ENCODE measurements at regions not wholly inside any gene's neighbourhood (a gene's known extent, or its start where the extent isn't known, plus 50 kb on each side); places are given as distances from the start of the nearest gene placed in this dataset.

DNA sequence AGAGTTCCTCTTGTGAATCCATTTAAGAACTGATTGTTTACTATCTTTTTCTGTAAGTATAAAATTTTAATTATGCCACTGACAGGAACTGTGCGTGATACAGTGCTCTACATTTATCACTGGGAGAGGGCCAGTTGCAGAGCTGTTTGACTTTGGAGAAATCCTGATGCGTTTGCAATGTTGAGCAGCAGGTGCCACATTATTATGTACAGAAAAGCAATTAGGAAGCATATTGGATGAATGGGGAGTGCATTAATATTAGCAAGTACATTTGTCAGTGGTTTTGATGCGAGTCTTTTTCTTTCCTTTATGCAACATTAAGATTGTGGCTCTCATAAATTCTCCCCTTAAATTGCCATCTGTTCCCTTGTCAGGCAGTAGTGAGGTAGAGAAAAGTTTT lies 302.3 kb upstream of the FANCL start:
- no peaks in the 10 kb centered on the region for H3K79me2 ChIP-seq (ENCODE audit: low read depth)
- H3K9me2 ChIP-seq (ENCODE audit: insufficient read depth), result 0 out of 2 replicates have a peak, but pooled peaks cover 6% of the 10 kb centered on the region
- H3K4me3 ChIP-seq, result no peak overlapping the region
- BruUV-seq (replicated peaks), result no TSS peak
- no peaks in the 10 kb centered on the region for H3K36me3 ChIP-seq (ENCODE audit: low read depth)
- H3K27ac ChIP-seq, result no peak overlapping the region
- H2AFZ ChIP-seq, result no peak overlapping the region
- no peaks in the 10 kb centered on the region for H3K9me3 ChIP-seq (ENCODE audit: insufficient read depth, low read depth)
- H3F3A ChIP-seq (ENCODE audit: insufficient read depth, low read depth), result no peaks in the 10 kb centered on the region
- no peaks in the 10 kb centered on the region for H4K20me1 ChIP-seq (ENCODE audit: insufficient read depth)
- CTCF ChIA-PET, result no interaction called here
- POLR2A ChIA-PET (ENCODE audit: unreplicated experiment), result no interaction called here
- intact Hi-C loops (cut with micrococcal nuclease; ENCODE audit: unreplicated experiment), result no loop called here
- no peak overlapping the region for H3K4me2 ChIP-seq
- TF ChIP-seq, protein P1, sequence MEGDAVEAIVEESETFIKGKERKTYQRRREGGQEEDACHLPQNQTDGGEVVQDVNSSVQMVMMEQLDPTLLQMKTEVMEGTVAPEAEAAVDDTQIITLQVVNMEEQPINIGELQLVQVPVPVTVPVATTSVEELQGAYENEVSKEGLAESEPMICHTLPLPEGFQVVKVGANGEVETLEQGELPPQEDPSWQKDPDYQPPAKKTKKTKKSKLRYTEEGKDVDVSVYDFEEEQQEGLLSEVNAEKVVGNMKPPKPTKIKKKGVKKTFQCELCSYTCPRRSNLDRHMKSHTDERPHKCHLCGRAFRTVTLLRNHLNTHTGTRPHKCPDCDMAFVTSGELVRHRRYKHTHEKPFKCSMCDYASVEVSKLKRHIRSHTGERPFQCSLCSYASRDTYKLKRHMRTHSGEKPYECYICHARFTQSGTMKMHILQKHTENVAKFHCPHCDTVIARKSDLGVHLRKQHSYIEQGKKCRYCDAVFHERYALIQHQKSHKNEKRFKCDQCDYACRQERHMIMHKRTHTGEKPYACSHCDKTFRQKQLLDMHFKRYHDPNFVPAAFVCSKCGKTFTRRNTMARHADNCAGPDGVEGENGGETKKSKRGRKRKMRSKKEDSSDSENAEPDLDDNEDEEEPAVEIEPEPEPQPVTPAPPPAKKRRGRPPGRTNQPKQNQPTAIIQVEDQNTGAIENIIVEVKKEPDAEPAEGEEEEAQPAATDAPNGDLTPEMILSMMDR (conservative IDR thresholded peaks at IDR 0.05), result no peak
- no peak for TF ChIP-seq EZH2 (IDR thresholded peaks at IDR 0.05; ENCODE audit: low read depth)
- DNase-seq, result no peak
- H3K27me3 ChIP-seq (ENCODE audit: insufficient read depth, low read depth), result no peaks in the 10 kb centered on the region
- no peaks in the 10 kb centered on the region for H3K4me1 ChIP-seq (replicated peaks; ENCODE audit: insufficient read depth)

DNA sequence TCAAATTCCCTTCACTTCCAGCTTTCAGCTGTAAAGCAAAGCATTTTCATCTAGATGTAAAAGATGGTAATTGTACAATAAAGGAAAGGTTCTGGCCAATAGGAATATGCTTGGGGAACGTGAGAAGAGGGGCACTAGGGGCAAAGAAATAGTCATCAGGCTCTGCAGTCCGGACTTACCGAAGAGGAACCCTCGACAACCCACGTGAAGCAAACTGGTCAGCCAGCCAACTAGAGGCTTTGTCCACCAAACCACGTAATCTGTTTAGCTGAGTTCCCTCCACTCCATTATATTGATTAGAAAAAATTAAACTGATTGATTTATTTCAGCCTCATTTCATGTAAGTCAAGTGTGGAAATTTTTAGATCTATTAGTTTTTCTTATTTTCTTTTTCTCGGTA lies 300.4 kb upstream of the FANCL start:
- Histone ChIP-seq H3K27ac (no peak overlapping the region), H3K4me1 (replicated peaks; ENCODE audit: insufficient read depth) (no peaks in the 10 kb centered on the region), H2AFZ (no peak overlapping the region), H3K9me2 (ENCODE audit: insufficient read depth) (0 out of 2 replicates have a peak, but pooled peaks cover 6% of the 10 kb centered on the region), H3K4me2 (no peak overlapping the region), H3K9me3 (ENCODE audit: insufficient read depth, low read depth) (no peaks in the 10 kb centered on the region), H3K4me3 (no peak overlapping the region), H3K27me3 (ENCODE audit: insufficient read depth, low read depth) (no peaks in the 10 kb centered on the region), H3K36me3 (ENCODE audit: low read depth) (no peaks in the 10 kb centered on the region), H3F3A (ENCODE audit: insufficient read depth, low read depth) (no peaks in the 10 kb centered on the region), H3K79me2 (ENCODE audit: low read depth) (no peaks in the 10 kb centered on the region), H4K20me1 (ENCODE audit: insufficient read depth) (no peaks in the 10 kb centered on the region)
- BruUV-seq (replicated peaks), result no TSS peak
- intact Hi-C loops (cut with micrococcal nuclease; ENCODE audit: unreplicated experiment), result no loop called here
- DNase-seq, result no peak
- ChIA-PET POLR2A (ENCODE audit: unreplicated experiment) (no interaction called here), CTCF (no interaction called here)
- no peak for TF ChIP-seq EZH2 (IDR thresholded peaks at IDR 0.05; ENCODE audit: low read depth)
- TF ChIP-seq, protein P1 (conservative IDR thresholded peaks at IDR 0.05), result no peak

DNA sequence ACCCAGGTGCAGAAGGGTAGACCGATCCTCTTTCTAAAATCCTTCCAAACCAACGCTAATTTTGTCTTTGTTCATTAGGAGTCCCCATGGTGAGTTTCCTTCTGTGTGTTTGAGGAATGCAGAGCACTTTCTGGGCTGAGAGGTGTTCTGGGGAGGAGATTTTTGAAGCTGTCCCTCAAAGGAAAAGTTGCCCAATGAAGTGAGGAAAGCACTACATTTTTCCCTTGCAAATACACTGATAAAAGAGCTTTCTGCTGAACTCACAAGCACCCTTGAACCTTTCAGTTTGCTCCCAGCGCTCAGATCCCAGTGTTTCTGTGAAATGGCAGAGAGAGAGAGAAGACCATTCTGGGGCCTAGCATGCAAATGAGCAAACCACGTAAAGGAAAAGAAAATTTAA lies 299.6 kb upstream of the FANCL start:
- Histone ChIP-seq H3K9me2 (ENCODE audit: insufficient read depth) (no peaks in the 10 kb centered on the region), H3K4me1 (replicated peaks; ENCODE audit: insufficient read depth) (no peaks in the 10 kb centered on the region), H3K27ac (no peak overlapping the region), H3K79me2 (ENCODE audit: low read depth) (no peaks in the 10 kb centered on the region), H3K4me3 (no peak overlapping the region), H2AFZ (no peak overlapping the region), H3K36me3 (ENCODE audit: low read depth) (no peaks in the 10 kb centered on the region), H3K4me2 (no peak overlapping the region), H3K9me3 (ENCODE audit: insufficient read depth, low read depth) (no peaks in the 10 kb centered on the region), H3K27me3 (ENCODE audit: insufficient read depth, low read depth) (no peaks in the 10 kb centered on the region), H4K20me1 (ENCODE audit: insufficient read depth) (no peaks in the 10 kb centered on the region), H3F3A (ENCODE audit: insufficient read depth, low read depth) (no peaks in the 10 kb centered on the region)
- ChIA-PET CTCF (no interaction called here), POLR2A (ENCODE audit: unreplicated experiment) (interaction anchor here (0.7 kb wide), 1 partner anchor 233 kb away, joined by 5 read pairs; no protein-coding TSS in a partner anchor)
- BruUV-seq (replicated peaks), result no TSS peak
- TF ChIP-seq, protein P1 (conservative IDR thresholded peaks at IDR 0.05), result no peak
- TF ChIP-seq EZH2 (IDR thresholded peaks at IDR 0.05; ENCODE audit: low read depth), result no peak
- intact Hi-C loops (cut with micrococcal nuclease; ENCODE audit: unreplicated experiment), result no loop called here
- DNase-seq, result no peak

Measured in PC-9 (cell line).